PFSK-1 (cell line): ENCODE measurements at regions not wholly inside any gene's neighbourhood (a gene's known extent, or its start where the extent isn't known, plus 50 kb on each side); places are given as distances from the start of the nearest gene placed in this dataset.

Source experiments
- FOXP2 ChIP-seq: optimal IDR thresholded peaks from 2 replicates; pipeline ENCODE3; 2011; ENCODE audit warnings: borderline replicate concordance, control low read depth, inconsistent platforms; ENCODE audit not compliant: insufficient read depth; ENCODE audit errors: extremely low read length, extremely low read depth
- POLR2AphosphoS5 ChIP-seq: IDR thresholded peaks from 2 replicates; pipeline ENCODE4 v1.6.1; 2012; ENCODE audit warnings: low read depth, mild to moderate bottlenecking, control low read depth, low read length, moderate library complexity
- SIN3A ChIP-seq: IDR thresholded peaks from 2 replicates; pipeline ENCODE4 v1.6.1; 2012; ENCODE audit warnings: mild to moderate bottlenecking, low read length, moderate library complexity, borderline replicate concordance; ENCODE audit not compliant: insufficient read depth
- TAF1 ChIP-seq: IDR thresholded peaks from 2 replicates; pipeline ENCODE4 v1.6.1; 2012; ENCODE audit warnings: low read length, control low read depth, borderline replicate concordance; ENCODE audit not compliant: insufficient read depth
- TF ChIP-seq, protein P1 (sequence below), 2 experiments: IDR thresholded peaks; 2 replicates each; pipeline versions ENCODE4 v1.6.1 to v1.8.0; 2011 to 2012; ENCODE audit warnings: low read depth in 2 of 2, low read length in 2 of 2, control low read depth in 1 of 2, inconsistent platforms in 1 of 2, mild to moderate bottlenecking in 1 of 2, moderate library complexity in 1 of 2; ENCODE audit not compliant: insufficient read depth in 1 of 2

- TF ChIP-seq SIN3A, result no peak
- no peak for TF ChIP-seq POLR2AphosphoS5
- TF ChIP-seq TAF1, result no peak
- TF ChIP-seq, protein P1, sequence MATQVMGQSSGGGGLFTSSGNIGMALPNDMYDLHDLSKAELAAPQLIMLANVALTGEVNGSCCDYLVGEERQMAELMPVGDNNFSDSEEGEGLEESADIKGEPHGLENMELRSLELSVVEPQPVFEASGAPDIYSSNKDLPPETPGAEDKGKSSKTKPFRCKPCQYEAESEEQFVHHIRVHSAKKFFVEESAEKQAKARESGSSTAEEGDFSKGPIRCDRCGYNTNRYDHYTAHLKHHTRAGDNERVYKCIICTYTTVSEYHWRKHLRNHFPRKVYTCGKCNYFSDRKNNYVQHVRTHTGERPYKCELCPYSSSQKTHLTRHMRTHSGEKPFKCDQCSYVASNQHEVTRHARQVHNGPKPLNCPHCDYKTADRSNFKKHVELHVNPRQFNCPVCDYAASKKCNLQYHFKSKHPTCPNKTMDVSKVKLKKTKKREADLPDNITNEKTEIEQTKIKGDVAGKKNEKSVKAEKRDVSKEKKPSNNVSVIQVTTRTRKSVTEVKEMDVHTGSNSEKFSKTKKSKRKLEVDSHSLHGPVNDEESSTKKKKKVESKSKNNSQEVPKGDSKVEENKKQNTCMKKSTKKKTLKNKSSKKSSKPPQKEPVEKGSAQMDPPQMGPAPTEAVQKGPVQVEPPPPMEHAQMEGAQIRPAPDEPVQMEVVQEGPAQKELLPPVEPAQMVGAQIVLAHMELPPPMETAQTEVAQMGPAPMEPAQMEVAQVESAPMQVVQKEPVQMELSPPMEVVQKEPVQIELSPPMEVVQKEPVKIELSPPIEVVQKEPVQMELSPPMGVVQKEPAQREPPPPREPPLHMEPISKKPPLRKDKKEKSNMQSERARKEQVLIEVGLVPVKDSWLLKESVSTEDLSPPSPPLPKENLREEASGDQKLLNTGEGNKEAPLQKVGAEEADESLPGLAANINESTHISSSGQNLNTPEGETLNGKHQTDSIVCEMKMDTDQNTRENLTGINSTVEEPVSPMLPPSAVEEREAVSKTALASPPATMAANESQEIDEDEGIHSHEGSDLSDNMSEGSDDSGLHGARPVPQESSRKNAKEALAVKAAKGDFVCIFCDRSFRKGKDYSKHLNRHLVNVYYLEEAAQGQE (IDR thresholded peaks at IDR 0.05; ENCODE audit: insufficient read depth in 1 of 2, low read depth in 2 of 2, low read length in 2 of 2), result no peak
- TF ChIP-seq FOXP2, result no peak
These were observed 206.5 kb downstream of the MFSD1 start for GRCh38 chr3:159008401-159008800.

GRCh38 chr3:159018341-159018740, 216.5 kb downstream of the MFSD1 start:
- no peak for TF ChIP-seq TAF1

GRCh38 chr3:159025733-159026132, 223.9 kb downstream of the MFSD1 start:
- TF ChIP-seq TAF1 (no peak), SIN3A (no peak), FOXP2 (no peak), POLR2AphosphoS5 (no peak)
- TF ChIP-seq, protein P1 (IDR thresholded peaks at IDR 0.05; ENCODE audit: insufficient read depth in 1 of 2, low read depth in 2 of 2, low read length in 2 of 2), result no peak

- TF ChIP-seq SIN3A, result no peak
- TF ChIP-seq, protein P1 (IDR thresholded peaks at IDR 0.05; ENCODE audit: insufficient read depth in 1 of 2, low read depth in 2 of 2, low read length in 2 of 2), result no peak
- TF ChIP-seq POLR2AphosphoS5, result no peak
- TF ChIP-seq TAF1, result no peak
- no peak for TF ChIP-seq FOXP2
These were observed 224.7 kb downstream of the MFSD1 start for GRCh38 chr3:159026510-159026909.

- TF ChIP-seq, protein P1 (IDR thresholded peaks at IDR 0.05; ENCODE audit: insufficient read depth in 1 of 2, low read depth in 2 of 2, low read length in 2 of 2), result no peak
- TF ChIP-seq TAF1, result no peak
- no peak for TF ChIP-seq POLR2AphosphoS5
- TF ChIP-seq SIN3A, result no peak
- TF ChIP-seq FOXP2, result no peak
These were observed 226.9 kb downstream of the MFSD1 start for GRCh38 chr3:159028706-159029105.
